Loucy (cell line): ENCODE measurements at regions not wholly inside any gene's neighbourhood (a gene's known extent, or its start where the extent isn't known, plus 50 kb on each side); places are given as distances from the start of the nearest gene placed in this dataset.

ENCODE experiments used
- CTCF ChIP-seq: fragments of 200-600 bp; sonication (generic); conservative IDR thresholded peaks from 2 replicates; pipeline ENCODE4 v1.5.1; 2014; ENCODE audit warnings: mild to moderate bottlenecking, antibody characterized with exemption, low read length
- EZH2phosphoT487 ChIP-seq: fragments of 200-600 bp; IDR thresholded peaks from 2 replicates; pipeline ENCODE4 v1.6.1; 2018; ENCODE audit warnings: antibody characterized with exemption, mild to moderate bottlenecking, moderate library complexity, borderline replicate concordance

- TF ChIP-seq EZH2phosphoT487, result no peak
- no peak for TF ChIP-seq CTCF
These were observed 1433.8 kb upstream of the GBE1 start for GRCh38 chr3:83195243-83195642.
